Esophagus mucosa (tissue), 1 donor: ENCODE measurements at regions not wholly inside any gene's neighbourhood (a gene's known extent, or its start where the extent isn't known, plus 50 kb on each side); places are given as distances from the start of the nearest gene placed in this dataset.

Source experiments
- ATAC-seq: fragments of 200-7000 bp; cut with Tn5 transposase; one replicate; pipeline ENCODE4 v1.9.1; 2020
- donor health status: DM: yes; HTN: yes; CAD: no.

DNA sequence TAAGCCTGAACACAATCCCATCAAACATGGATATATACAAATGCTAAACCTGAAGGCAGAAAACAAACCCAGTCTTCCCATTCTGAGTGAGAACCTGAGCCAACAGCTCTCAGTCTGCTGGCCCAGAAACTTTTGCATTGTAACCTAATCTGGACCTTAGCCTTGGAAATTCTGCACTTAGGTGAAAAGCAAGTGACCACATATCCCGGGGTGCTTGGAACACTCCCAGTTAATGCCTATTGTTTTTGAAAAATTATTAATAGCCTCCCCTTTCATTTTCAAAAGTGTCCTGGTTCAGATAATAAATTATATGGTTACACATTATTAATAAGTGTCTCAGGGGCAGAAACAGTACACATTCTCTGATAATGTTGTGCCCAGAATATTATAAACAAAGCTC is 228.3 kb upstream of the TARS1 start:
- ATAC-seq = no peak

DNA sequence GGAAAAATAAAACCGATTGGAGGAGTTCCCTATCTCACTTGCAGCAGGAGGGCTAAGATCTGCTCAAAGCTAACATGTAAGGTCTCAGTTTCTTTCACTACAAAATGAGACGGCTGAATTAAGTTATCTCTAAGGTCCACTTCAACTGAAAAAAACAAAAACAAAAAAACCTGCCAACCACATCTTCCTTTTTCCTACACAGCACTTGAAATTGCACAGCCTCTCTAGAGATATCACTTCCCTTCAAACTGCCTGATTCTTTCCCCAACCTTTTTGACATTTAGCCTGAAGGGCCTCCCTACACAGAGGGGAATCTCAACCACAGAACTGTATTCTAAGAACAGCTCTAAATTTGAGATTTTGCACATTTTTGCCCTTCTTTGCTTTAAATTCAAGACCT is 227.9 kb upstream of the TARS1 start:
- no peak for ATAC-seq

DNA sequence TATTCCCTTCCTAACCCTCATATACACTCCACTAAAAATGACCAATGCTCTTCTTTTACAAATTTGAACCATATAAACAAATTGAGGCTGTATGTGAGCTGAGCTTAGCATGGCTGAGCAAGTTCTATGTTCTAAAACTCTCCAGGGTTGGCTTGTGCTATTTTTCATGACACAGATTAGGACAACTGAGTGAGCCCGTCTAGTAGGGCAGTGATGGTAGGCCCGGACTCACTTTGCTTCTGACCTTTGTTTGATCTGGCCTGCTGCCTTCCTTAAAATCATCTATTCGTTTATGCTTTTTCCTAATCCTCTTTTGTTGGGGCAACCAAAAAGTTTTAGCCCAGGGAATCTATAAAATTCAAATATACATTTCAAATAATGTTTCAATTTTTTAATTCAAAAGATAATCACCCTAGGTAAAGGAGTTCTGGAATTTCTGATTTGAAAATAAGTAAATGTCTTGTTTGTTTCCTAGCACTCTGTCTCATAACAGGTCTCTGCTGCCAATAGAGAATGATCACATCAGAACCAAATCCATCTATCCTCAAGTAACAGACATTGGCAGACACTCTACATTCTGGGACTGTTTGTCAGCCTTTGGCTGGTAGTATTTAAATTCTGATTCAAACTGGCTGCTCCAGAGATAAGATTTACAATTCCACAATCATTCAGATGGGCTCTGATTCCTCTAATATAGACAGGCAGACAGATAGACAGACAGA is 217.0 kb upstream of the TARS1 start:
- ATAC-seq = no peak

DNA sequence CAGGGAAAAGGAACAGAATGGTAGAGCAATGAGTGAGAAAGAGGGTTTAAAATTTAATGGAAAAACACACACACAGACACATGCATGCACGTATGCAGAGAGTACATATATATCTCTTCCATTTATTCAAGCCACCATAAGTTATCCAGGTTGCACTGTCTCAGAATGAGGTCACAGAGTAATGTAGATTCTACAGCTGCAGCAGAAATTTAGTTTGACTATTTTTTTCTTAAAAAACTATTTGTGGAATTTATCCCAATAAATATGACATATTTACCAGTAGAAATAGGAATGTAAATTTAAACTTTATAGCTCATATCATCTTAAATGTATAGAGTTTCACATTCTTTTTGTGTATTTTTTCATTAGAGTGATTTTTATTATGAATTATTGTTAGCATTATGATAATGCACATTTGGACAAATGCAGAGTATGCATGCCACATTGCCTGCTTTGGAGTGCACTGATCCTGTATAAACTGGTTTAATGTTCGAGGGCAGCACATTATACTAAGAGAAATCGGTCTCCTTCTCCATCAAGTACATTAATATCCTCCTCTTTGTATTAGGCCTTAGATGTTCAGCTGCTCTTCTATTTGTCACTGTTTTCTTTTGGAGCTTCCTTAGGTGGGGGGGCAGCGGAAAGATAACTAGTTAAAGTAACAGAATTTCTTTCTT is 216.3 kb upstream of the TARS1 start:
- no peak for ATAC-seq

DNA sequence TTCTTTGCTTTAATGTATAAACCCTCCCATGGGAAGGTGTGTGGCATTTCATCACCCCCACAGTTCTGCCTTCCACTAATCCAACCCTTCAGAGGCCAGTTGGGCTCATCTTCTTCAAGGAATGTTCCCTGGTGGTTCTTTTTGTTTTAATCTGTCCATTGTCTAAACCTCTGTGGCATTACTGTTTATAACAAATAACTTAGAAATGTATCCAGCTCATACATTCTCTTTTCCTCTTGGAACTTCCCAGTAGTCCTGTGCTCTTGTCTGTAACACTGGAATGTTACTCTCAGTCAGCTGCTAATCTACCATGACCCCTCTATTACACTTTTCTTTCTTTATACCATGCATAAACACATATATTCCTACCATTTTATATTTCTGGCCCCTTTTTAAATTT is 213.5 kb upstream of the TARS1 start:
- no peak for ATAC-seq

DNA sequence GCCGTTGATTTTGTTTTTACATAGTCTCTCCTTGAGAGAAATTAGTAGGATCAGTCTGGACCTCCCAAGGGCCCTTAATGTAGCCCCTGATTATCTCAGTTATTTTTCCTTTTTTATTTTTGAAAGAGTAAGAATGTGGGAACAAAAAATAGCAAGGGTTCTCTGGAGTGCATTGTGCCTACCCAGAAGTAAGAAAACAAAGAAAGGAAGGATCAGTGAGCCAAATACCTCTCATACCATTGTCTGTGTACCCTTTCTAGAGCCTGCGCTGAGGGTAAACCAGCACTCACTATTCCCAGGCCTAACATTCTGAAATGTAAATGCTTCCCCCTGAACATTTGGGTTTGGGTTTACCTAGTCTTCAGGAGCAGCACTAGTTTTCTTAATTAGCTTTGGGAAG is 213.0 kb upstream of the TARS1 start:
- no peak for ATAC-seq

DNA sequence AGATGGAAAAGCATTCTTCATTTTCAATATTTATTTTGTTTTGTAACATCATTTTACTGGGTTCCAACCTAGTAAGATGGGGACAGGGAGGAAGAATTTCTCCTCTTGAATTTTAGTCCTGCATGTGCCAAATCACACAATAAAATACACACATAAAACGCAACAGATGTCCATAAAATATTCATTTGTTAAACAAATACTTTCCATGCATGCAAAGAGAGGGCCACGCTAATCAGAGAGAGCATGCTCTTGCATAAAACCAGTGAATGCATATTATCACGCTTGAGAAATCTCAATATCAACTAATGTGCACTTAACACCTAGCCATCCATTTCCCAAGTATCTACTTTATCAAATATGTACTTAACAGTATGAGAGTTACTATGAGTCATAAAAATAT is 212.6 kb upstream of the TARS1 start:
- no peak for ATAC-seq

DNA sequence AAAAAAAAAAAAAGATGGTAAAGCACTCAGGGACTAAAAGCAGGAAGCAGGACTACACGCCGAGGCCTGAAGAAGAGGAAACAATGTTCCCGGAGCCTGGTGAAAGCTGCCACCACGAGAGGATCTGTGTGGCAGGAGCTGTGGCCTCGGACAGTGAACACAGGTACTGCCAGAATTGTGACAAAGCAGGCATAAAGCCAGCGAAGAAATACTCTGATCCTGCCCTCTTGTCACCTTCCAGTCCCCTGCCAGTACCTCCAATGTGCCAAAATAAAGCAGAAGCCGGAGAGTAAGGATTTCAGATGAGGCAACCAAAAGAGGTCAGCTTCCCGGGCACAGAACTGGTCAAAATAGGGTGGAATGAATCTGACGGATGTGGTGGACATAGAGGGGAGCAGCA is 211.5 kb upstream of the TARS1 start:
- ATAC-seq = no peak

DNA sequence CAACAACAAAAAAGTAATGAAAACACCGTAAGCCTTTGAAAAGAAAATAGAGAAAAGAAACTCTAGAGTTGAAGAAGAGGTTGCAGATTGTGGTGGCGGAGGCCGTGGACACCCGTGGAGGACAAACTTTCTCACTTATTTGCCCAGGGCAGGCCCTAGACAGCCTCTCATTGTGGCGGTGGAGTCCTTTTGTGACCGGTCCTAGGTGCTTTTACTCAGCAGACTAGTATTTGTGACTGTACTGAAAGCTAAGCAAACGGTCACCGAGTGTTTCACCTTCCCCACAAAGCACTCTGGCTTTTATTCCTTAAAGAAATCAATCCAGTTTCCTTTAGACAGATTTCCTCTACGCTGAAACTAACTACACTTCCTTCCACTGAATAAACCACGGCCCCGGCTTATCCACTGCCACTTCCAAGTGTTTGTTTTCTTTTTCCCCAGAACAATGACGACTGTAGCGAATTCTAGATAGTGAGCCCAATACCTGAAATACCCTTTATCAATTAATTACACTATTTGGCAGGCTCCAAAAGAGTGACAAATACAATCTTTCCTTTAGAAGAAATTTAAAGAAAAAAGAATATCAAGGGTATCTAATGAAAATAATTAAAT is 210.2 kb upstream of the TARS1 start:
- ATAC-seq = no peak

DNA sequence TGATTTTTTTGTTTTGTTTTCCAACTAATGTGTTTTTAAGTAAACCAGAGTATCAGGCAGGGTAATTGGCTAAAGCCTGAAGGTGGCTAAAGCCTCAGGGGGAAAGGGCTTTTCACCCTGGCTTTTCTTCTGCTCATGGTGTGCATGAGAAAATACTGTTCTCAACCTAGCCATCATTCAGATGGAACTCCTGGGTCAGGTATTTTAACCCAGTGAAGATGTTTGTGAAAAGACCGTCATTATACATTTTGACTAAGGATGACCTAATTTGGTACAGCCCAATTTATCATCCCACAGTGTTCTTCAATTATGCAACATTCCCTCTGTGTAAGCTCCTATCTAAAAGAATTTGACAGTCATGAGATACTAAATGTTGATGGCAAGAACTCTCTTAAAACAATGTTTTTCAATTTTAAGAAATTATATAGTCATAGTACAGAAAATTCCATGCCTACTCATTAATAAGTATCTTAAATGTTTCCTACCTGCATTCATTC is 209.5 kb upstream of the TARS1 start:
- no peak for ATAC-seq

DNA sequence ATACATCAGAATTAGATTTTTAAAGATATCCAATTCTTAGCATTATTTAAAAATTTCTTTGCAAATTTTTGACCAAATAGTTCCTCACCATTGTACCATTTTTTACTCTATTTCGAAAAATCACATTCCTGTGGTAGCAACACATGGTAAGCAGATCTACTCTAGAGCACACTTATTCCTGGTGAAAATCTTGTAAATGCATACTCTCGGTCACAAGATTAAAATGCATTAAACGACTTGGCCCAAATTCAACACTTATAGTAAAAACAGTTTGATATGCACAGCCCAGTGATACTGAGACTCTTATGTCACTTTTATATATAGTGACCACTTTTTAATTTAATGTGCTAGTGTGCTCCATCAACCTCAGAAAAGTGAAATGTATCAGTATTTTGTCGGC is 208.8 kb upstream of the TARS1 start:
- no peak for ATAC-seq

DNA sequence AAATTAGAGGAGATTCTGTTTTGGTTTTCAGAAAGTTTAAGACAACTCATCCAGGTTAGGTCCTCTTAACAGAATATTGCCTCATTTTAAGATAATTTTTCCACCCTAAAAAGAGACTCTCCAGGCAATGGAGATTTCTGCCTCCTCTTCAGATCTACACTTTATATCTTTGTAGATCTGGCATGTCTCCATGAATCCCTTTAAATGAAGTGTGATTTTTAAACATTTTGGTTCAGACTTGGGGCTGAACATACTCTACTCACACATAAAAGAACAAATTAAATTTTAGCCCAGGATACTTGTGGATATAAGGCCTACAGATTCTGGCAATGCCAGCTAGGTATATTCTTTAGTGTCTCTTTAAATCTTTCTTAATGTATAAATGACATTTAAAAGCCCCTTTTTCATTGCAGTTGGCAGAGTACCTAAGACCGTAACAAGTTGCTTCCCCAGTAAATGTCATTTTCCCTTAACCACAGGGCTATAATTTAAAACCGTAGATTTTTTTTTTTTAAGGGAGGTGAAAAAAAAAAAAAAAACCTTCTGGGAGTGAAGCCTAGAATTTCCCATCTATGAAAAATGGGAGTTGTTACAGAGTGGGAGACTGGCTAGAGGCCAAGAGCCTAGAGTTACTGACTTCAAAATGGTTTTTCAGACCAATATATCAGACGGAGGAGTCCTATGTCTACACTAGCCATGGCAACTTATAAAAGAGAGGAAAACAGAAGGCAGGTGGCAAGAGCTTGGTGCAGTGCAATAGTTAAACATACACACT is 207.8 kb upstream of the TARS1 start:
- ATAC-seq = no peak

DNA sequence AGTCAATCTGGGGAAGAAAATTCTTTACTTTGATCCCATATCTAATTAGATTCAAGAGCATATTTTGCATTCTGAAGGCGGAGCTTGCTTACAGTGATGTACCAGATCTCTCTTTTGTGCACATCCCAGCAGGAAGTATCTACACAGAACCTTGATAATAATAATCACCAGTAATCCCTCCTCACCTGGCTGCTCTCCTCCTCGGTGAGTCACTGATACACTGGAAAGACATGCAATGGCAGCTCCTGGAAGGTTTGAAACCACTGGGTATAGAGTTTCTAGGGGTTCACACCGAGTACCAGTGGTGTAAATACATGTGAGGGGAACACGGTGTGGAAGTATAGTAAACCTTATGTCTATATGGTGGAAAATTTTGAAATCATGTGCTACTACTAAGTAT is 205.5 kb upstream of the TARS1 start:
- ATAC-seq = peak; percentile 52

DNA sequence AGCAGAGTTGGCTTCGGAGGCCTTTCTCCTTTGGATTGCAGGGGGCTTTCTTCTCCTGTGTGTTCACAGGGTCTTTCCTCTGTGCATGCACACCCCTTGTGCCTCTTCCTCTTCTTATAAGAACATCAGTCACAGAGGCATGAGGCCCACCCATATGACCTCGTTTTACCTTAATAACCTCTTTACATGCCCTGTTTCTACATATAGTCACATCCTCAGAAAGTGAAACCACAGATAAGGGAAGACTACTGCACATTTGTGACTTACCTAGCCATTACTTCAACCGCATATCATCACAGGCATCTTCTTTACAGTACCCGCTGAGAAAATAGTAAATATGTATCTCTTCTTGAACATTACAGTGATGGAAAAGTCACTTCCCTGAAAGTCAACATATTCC is 204.9 kb upstream of the TARS1 start:
- ATAC-seq = no peak

DNA sequence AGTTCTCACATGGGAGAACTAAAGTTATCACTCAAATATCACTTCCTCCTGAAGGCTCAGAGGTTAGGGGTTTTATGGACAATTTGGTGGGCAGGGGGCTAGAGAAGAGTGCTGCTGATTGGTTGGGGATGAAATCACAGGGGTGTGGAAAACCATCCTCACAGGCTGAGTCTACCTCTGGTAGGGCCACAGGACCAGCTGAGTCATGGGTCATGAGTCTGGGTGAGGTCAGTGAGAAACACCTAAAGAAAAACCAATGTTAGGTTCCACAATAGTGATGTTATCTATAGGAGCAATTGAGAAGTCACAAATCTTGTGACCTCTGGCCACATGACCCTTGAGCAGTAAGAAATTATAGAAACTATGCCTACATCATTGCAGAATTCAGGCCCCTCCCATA is 203.3 kb upstream of the TARS1 start:
- no peak for ATAC-seq

DNA sequence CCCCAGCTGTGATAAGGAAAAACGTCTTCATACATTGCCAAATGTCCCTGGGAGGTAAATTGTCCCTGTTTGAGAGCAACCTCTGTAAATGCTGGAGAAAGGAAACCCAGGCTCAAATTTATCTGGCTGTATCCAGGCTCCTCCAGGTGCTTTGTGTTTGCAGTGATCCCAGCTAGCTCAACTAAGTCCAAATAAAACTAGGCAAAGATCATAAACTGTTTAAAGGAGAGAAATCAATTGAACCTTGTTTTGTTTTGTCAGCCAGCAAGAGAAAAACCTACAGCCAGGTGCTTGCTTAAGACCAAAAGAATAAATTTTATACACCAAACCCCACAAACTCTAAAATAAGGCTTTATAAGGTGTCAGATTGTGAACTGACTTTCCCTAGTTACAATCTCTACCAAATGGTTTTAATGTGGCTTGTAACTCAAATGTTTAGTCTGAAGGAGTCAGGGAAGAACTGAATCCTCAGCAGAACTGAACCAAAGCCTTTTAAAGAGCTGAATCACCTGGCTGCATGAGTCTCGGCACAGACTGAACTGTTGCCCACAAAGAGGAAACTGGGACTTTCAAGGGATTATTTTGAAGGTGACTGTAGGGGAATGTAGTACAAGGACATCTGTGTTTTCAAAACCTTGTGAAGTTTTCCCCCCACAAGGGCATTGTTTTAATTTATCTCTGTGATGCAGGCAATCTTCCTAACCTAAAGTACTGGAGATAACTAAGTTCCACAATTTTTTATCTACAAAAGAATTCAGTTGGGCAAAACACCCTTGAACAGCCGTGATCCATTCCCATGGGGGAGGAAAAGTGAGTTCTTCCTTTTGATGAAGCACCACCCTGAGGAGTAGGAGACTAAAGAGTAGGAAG is 201.7 kb upstream of the TARS1 start:
- ATAC-seq = no peak

DNA sequence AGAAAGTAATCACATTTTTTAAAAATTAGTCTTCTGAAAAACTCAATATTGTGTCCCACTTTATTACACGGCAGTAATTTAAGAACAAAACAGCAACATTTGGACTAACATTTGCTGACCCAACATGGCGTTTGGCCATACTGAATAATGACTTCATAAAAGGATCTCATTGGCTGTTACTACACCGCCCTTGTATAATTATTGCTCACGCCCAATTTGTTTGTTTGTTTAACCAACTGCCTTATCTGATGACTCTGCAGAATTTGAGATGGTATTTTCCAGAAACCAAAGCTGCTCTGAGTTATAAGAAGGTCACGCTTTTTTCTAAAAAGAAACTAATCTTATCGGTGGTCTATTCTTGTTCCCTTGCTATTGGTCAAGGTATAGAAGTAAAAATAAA is 200.2 kb upstream of the TARS1 start:
- ATAC-seq = no peak

DNA sequence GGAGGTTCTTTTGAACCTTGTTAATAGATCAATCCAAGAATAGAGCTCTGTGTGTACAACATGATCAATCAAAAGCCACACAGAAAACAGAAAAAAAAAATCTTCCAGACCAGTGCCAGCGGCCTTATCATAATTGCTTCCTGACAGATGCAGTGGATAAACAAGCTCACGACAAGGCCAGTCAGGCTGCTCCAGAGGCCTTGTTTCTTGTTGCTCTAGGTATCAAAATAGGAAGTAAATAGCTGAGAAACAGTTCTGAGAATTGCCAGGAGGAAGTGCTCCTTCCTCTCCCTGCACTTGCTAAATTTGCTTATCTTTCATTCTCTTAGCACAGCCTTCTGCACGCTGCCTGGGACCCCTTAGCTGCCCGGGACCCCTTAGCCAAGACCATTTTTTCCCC is 199.0 kb upstream of the TARS1 start:
- no peak for ATAC-seq

DNA sequence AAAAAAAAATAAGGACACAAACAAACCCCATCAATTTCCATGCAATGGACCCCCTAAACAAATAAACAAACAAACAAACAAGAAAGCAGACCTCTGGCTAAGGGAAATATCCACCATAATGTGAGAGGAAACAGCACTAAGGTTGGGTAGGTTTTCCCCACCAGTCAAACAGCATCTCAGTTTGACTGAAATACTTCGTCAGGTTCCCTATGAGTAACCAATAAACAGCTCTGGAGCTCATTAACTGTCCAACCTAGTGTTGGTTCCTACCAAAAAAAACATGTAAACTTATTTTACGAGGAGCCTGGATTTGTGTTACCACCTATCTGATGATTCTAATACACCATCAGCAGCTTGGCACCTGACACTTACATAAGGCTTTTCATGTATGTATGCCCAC is 198.5 kb upstream of the TARS1 start:
- no peak for ATAC-seq

DNA sequence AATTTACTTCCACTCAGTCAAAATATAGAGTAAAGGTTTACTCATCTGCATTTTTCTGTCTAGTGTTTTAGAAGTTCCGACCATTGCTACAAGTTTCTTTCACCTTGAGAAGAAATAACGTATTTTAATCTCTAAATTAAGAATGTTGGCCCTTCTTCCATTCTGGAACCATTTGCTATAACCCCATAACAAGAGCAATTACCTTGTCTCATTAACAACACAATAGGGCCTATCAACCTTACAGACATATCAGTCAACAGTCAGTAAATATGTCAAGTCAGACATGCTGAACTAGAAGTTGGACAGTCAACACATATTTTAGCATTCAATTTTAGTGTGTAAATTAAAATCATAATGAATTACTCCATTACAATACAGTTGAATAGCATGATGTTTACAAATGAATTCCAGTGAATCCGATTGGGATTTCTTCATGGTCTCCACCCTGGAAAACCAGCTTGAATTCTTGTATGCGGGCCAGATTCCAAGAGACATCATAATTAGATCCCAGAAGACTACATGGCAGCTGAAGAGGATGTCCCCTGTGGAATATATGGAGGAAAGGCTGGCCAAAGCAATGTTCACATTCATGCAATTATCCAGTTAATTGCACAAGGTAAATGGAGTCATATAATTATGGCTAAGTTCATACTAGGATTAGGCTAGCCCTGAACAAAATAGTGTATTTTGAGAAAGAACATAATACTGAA is 196.2 kb upstream of the TARS1 start:
- ATAC-seq = no peak

DNA sequence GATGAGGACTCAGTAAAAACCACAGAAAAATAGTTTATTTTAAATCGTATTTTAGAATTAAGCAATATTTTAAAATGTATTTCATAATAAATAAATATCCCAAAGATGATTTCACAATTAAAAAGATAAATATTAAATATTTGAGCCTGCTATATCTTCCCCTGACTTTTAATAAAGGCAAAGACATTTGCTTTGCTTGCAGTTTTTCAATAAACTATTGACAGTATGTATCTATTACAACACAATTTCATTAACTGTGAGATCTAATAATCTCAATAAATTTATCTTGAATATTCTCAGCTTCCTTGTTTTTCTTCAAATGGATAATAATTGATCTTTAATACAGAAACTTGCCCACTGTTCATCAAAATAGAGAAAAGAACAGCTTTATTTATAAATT is 186.2 kb upstream of the TARS1 start:
- ATAC-seq = no peak
